ENCODE measurements at regions not wholly inside any gene's neighbourhood (a gene's known extent, or its start where the extent isn't known, plus 50 kb on each side); places are given as distances from the start of the nearest gene placed in this dataset.

GRCh38 chr2:38192046-38192445 lies 116.1 kb upstream of the CYP1B1 start:
- Histone ChIP-seq H3K4me3 (ENCODE audit: insufficient read depth, low read depth, low read length) (no peak overlapping the region), H4K5ac (ENCODE audit: low read depth, low read length) (no peak overlapping the region), H4K91ac (ENCODE audit: insufficient read depth, low read depth, low read length) (no peak overlapping the region), H2BK120ac (ENCODE audit: low read depth, low read length) (no peak overlapping the region), H2BK5ac (ENCODE audit: low read depth, low read length, poor library complexity, severe bottlenecking) (no peak overlapping the region), H3K27ac (ENCODE audit: insufficient read depth, low read length) (no peak overlapping the region), H3K79me1 (ENCODE audit: low read depth in 1 of 2, low read length in 2 of 2) (no peaks in the 10 kb centered on the region), H3K56ac (ENCODE audit: extremely low read depth, insufficient read depth, low read length) (no peak overlapping the region), H2AK5ac (ENCODE audit: low read depth, low read length) (no peak overlapping the region), H2BK20ac (ENCODE audit: low read depth, low read length) (no peak overlapping the region), H2AFZ (replicated peaks; ENCODE audit: low read length, poor library complexity) (no peak overlapping the region), H4K8ac (ENCODE audit: low read depth in 2 of 2, low read length in 2 of 2) (no peak overlapping the region), H3K27me3 (ENCODE audit: control insufficient read depth, insufficient read depth, low read length) (peaks cover under 1% of the 10 kb centered on the region), H3K18ac (ENCODE audit: low read depth, low read length) (no peak overlapping the region), H2AK9ac (replicated peaks; ENCODE audit: low read depth, low read length, poor library complexity) (no peak overlapping the region), H3K4me2 (ENCODE audit: low read depth, low read length) (no peak overlapping the region), H3K4ac (ENCODE audit: low read depth, low read length) (no peak overlapping the region), H3K23ac (ENCODE audit: low read depth, low read length) (no peak overlapping the region), H3K36me3 (ENCODE audit: control insufficient read depth, insufficient read depth, low read length) (no peaks in the 10 kb centered on the region), H3K9ac (ENCODE audit: low read depth, low read length) (no peak overlapping the region), H3K9me1 (ENCODE audit: insufficient read depth, low read length) (no peaks in the 10 kb centered on the region), H4K20me1 (ENCODE audit: insufficient read depth, low read length) (no peaks in the 10 kb centered on the region), H3K9me3 (ENCODE audit: control insufficient read depth, insufficient read depth, low read length) (no peaks in the 10 kb centered on the region), H2BK15ac (ENCODE audit: low read depth, low read length) (no peak overlapping the region), H3K4me1 (ENCODE audit: control insufficient read depth, insufficient read depth, low read length) (peaks cover 5% of the 10 kb centered on the region; the same call in 1 of the 2 replicates), H3K14ac (replicated peaks; ENCODE audit: low read depth, low read length) (no peak overlapping the region)
- DNase-seq, result no peak
- dilution Hi-C loops (cut with HindIII; ENCODE audit: low sequenced_read_pairs, unreplicated experiment), result no loop called here
- intact Hi-C loops (cut with micrococcal nuclease), result loop anchor here (5.0 kb wide), 1 partner anchor 70 kb away; no protein-coding TSS in a partner anchor
- POLR2A ChIA-PET (ENCODE audit: unreplicated experiment), result no interaction called here
- BruUV-seq (replicated peaks), result no TSS peak
- CTCF ChIA-PET, result no interaction called here
- TF ChIP-seq BHLHE40 (IDR thresholded peaks at IDR 0.05; ENCODE audit: low read depth, low read length) (no peak), RCOR1 (IDR thresholded peaks at IDR 0.05; ENCODE audit: insufficient replicate concordance, low read length) (no peak), MXI1 (IDR thresholded peaks at IDR 0.05; ENCODE audit: borderline replicate concordance, low read depth, low read length) (no peak), RFX5 (IDR thresholded peaks at IDR 0.05; ENCODE audit: low read depth, low read length) (no peak), FOS (IDR thresholded peaks at IDR 0.05; ENCODE audit: low read depth, low read length) (no peak), USF2 (IDR thresholded peaks at IDR 0.05; ENCODE audit: low read depth, low read length) (no peak), MAFK (IDR thresholded peaks at IDR 0.05; ENCODE audit: low read depth, low read length) (no peak), ELK1 (IDR thresholded peaks at IDR 0.05; ENCODE audit: borderline replicate concordance, low read depth, low read length) (no peak), MAZ (IDR thresholded peaks at IDR 0.05; ENCODE audit: borderline replicate concordance, low read depth, low read length) (no peak), SMC3 (IDR thresholded peaks at IDR 0.05; ENCODE audit: low read depth, low read length) (no peak), RAD21 (IDR thresholded peaks at IDR 0.05; ENCODE audit: low read length) (no peak), CEBPB (IDR thresholded peaks at IDR 0.05; ENCODE audit: low read depth, low read length) (no peak), CHD1 (IDR thresholded peaks at IDR 0.05; ENCODE audit: low read depth, low read length) (no peak), NFE2L2 (IDR thresholded peaks at IDR 0.05; ENCODE audit: low read depth, low read length) (no peak), POLR2A (IDR thresholded peaks at IDR 0.05; ENCODE audit: low read depth, low read length) (no peak), CTCF (conservative IDR thresholded peaks at IDR 0.05; ENCODE audit: low read depth, low read length) (no peak)
- in situ Hi-C loops (cut with MboI; ENCODE audit: low sequenced_read_pairs), result no loop called here
- ATAC-seq (ENCODE audit: low read depth), result no peak
